HCT116 (cell line): ENCODE measurements at regions not wholly inside any gene's neighbourhood (a gene's known extent, or its start where the extent isn't known, plus 50 kb on each side); places are given as distances from the start of the nearest gene placed in this dataset.

ENCODE experiments used
- ATAC-seq: fragments of 200-7000 bp; cut with Tn5 transposase; 2 replicates; pipeline ENCODE4 v1.9.1; 2020; ENCODE audit warnings: mild to moderate bottlenecking, moderate library complexity
- BruUV-seq: library from RNA; stranded (reverse); fragments of 400-500 nt; replicated peaks from 2 replicates; lab custom pipeline; 2021; lab: Mats Ljungman, UMichigan
- CTCF ChIA-PET: fragments of 300-600 bp; sonication (Branson Sonifier 250); formaldehyde crosslinking; loops from one replicate; lab custom pipeline; 2021; ENCODE audit warnings: antibody characterized with exemption; lab: Charles Lee
- POLR2A ChIA-PET: fragments of 300-600, 350-600 bp; sonication (Branson Sonifier 250); formaldehyde crosslinking; loops from one replicate; lab custom pipeline; 2021; ENCODE audit warnings: antibody characterized with exemption; lab: Charles Lee
- RAD21 ChIA-PET, 2 experiments: fragments of 300-600 bp; sonication (Branson Sonifier 250); formaldehyde crosslinking; loops; one replicate each; lab custom pipeline; 2023; ENCODE audit warnings: low total read pairs in 2 of 2; ENCODE audit not compliant: uncharacterized antibody in 2 of 2, unreplicated experiment in 2 of 2, low non-redundant PET in 1 of 2; lab: Charles Lee
- DNase-seq: peaks from one replicate; pipeline ENCODE4 v3.0.0-alpha.2; 2010; ENCODE audit warnings: low read depth, low spot score
- H2AFZ ChIP-seq: fragments of 200-600 bp; shearing (Covaris generic), sonication (generic); 2 replicates; pipeline ENCODE4 v1.6.1; 2017; ENCODE audit warnings: low read depth, mixed run types, mixed read lengths, antibody characterized with exemption, low read length; ENCODE audit not compliant: poor library complexity, severe bottlenecking
- H3K27ac ChIP-seq: 2 replicates; pipeline ENCODE4 v1.5.1; 2012; ENCODE audit warnings: low read depth, low read length
- H3K27me3 ChIP-seq: fragments of 200-600 bp; sonication (generic); 2 replicates; pipeline ENCODE4 v1.6.1; 2016; ENCODE audit warnings: mixed run types, low read length, mixed read lengths; ENCODE audit not compliant: insufficient read depth
- H3K36me3 ChIP-seq, 2 experiments: fragments of 200-500 bp in 1 of 2; fragments of 200-600 bp in 1 of 2; sonication (Bioruptor generic) in 1 of 2; sonication (generic) in 1 of 2; 2 replicates each; pipeline versions ENCODE4 v1.5.1 to v1.6.1; 2014 to 2016; ENCODE audit warnings: low read length in 2 of 2, inconsistent platforms in 1 of 2, mixed read lengths in 1 of 2, mixed run types in 1 of 2; ENCODE audit not compliant: insufficient read depth in 2 of 2, control insufficient read depth in 1 of 2
- H3K4me1 ChIP-seq, 2 experiments: fragments of 200-600 bp in 1 of 2; sonication (generic) in 1 of 2; 2 replicates each; pipeline versions ENCODE4 v1.5.1 to v1.6.1; 2012 to 2017; ENCODE audit warnings: low read length in 2 of 2, inconsistent platforms in 1 of 2, mild to moderate bottlenecking in 1 of 2, mixed read lengths in 1 of 2, mixed run types in 1 of 2, moderate library complexity in 1 of 2; ENCODE audit not compliant: insufficient read depth in 2 of 2, control insufficient read depth in 1 of 2
- H3K4me2 ChIP-seq: fragments of 200-600 bp; sonication (generic); 2 replicates; pipeline ENCODE4 v1.6.1; 2017; ENCODE audit warnings: mixed run types, low read length, mixed read lengths
- H3K4me3 ChIP-seq, 2 experiments: fragments of 200-600 bp in 1 of 2; sonication (generic) in 1 of 2; replicated peaks in 1 of 2; 2 replicates each; pipeline ENCODE4 v1.5.1; 2011 to 2016; ENCODE audit warnings: low read length in 2 of 2, control low read depth in 1 of 2, low read depth in 1 of 2, mild to moderate bottlenecking in 1 of 2, mixed read lengths in 1 of 2, mixed run types in 1 of 2
- H3K79me2 ChIP-seq: fragments of 200-600 bp; sonication (generic); 2 replicates; pipeline ENCODE4 v1.6.1; 2017; ENCODE audit warnings: mild to moderate bottlenecking, mixed run types, low read length, moderate library complexity, mixed read lengths; ENCODE audit not compliant: insufficient read depth
- H3K9ac ChIP-seq: fragments of 200-600 bp; sonication (generic); 2 replicates; pipeline ENCODE4 v1.6.1; 2016; ENCODE audit warnings: low read length, mixed read lengths
- H3K9me2 ChIP-seq: fragments of 200-600 bp; sonication (generic), shearing (Covaris generic); 2 replicates; pipeline ENCODE4 v1.6.1; 2017; ENCODE audit warnings: mixed run types, mild to moderate bottlenecking, moderate library complexity; ENCODE audit not compliant: insufficient read depth
- H3K9me3 ChIP-seq, 2 experiments: fragments of 200-500 bp in 1 of 2; fragments of 200-600 bp in 1 of 2; sonication (Bioruptor generic) in 1 of 2; sonication (generic) in 1 of 2; 2 replicates each; pipeline ENCODE4 v1.6.1; 2014 to 2017; ENCODE audit warnings: low read length in 2 of 2, mixed read lengths in 2 of 2, inconsistent platforms in 1 of 2, low read depth in 1 of 2, mild to moderate bottlenecking in 1 of 2, mixed run types in 1 of 2, moderate library complexity in 1 of 2; ENCODE audit not compliant: control insufficient read depth in 1 of 2, insufficient read depth in 1 of 2
- H4K20me1 ChIP-seq: fragments of 200-600 bp; sonication (generic), shearing (Covaris generic); 2 replicates; pipeline ENCODE4 v1.6.1; 2017; ENCODE audit warnings: mixed run types, mild to moderate bottlenecking, moderate library complexity; ENCODE audit not compliant: insufficient read depth
- CTCF ChIP-seq, 3 experiments: fragments of 200-600 bp in 1 of 3; sonication (generic) in 1 of 3; IDR thresholded peaks in 2 of 3; conservative IDR thresholded peaks in 1 of 3; 2 replicates each; pipeline ENCODE4 v1.5.1; 2012 to 2017; ENCODE audit warnings: low read depth in 2 of 3, low read length in 2 of 3, antibody characterized with exemption in 1 of 3, borderline replicate concordance in 1 of 3, control low read depth in 1 of 3, mild to moderate bottlenecking in 1 of 3, mixed read lengths in 1 of 3, mixed run types in 1 of 3, moderate library complexity in 1 of 3; ENCODE audit not compliant: insufficient read depth in 1 of 3
- EZH2 ChIP-seq: fragments of 200-600 bp; sonication (generic); IDR thresholded peaks from 2 replicates; pipeline ENCODE4 v1.6.1; 2017; ENCODE audit warnings: antibody characterized with exemption, mixed run types
- MAX ChIP-seq: IDR thresholded peaks from 2 replicates; pipeline ENCODE4 v1.6.1; 2012
- POLR2AphosphoS5 ChIP-seq: IDR thresholded peaks from 2 replicates; pipeline ENCODE4 v1.6.1; 2011; ENCODE audit warnings: mild to moderate bottlenecking, low read depth, low read length, moderate library complexity
- RAD21 ChIP-seq: IDR thresholded peaks from 2 replicates; pipeline ENCODE4 v1.6.1; 2012; ENCODE audit warnings: low read depth, mild to moderate bottlenecking
- SIN3A ChIP-seq: IDR thresholded peaks from 2 replicates; pipeline ENCODE4 v1.6.1; 2012; ENCODE audit warnings: low read depth
- SP1 ChIP-seq: IDR thresholded peaks from 2 replicates; pipeline ENCODE4 v1.6.1; 2012; ENCODE audit warnings: low read depth
- TCF7L2 ChIP-seq: IDR thresholded peaks from 2 replicates; pipeline ENCODE4 v1.7.0; 2011; ENCODE audit warnings: borderline replicate concordance, inconsistent platforms; ENCODE audit not compliant: insufficient read depth, insufficient read length; ENCODE audit errors: extremely low read depth
- ZFX ChIP-seq: fragments of 450-650 bp; IDR thresholded peaks from 2 replicates; pipeline ENCODE4 v1.6.1; 2017
- intact Hi-C: fragments of 100-400 bp; cut with micrococcal nuclease; formaldehyde crosslinking; loops from 2 replicates; pipeline ENCODE4 v1.10.0; 2022

GRCh38 chr10:4280461-4281189 is 495.6 kb upstream of the KLF6 start (continued):
- TF ChIP-seq CTCF (IDR thresholded peaks at IDR 0.05 in 2 of 3, conservative IDR thresholded peaks at IDR 0.05 in 1 of 3; ENCODE audit: borderline replicate concordance in 1 of 3, insufficient read depth in 1 of 3, low read depth in 2 of 3, low read length in 2 of 3) (no peak), ZFX (no peak)

GRCh38 chr10:4279655-4280054 is 494.6 kb upstream of the KLF6 start:
- Histone ChIP-seq H3K9me2 (no peaks in the 10 kb centered on the region), H3K36me3 (no peaks in the 10 kb centered on the region), H3K9ac (no peak overlapping the region), H3K27me3 (no peaks in the 10 kb centered on the region), H2AFZ (peak overlapping the region; percentile 69), H4K20me1 (no peaks in the 10 kb centered on the region), H3K79me2 (no peaks in the 10 kb centered on the region), H3K4me3 (no peak overlapping the region), H3K4me1 (peaks cover 9 to 22% of the 10 kb centered on the region in 2 experiments; a peak in 3 of 4 replicates), H3K9me3 (no peaks in the 10 kb centered on the region), H3K4me2 (no peak overlapping the region), H3K27ac (no peak overlapping the region)
- ChIA-PET CTCF (no interaction called here), POLR2A (no interaction called here), RAD21 (no interaction called here)
- ATAC-seq = no peak
- intact Hi-C loops = no loop called here
- no peak for TF ChIP-seq ZFX
- no peak for TF ChIP-seq MAX
- no peak for TF ChIP-seq TCF7L2
- TF ChIP-seq SP1 = no peak
- no peak for TF ChIP-seq EZH2
- TF ChIP-seq POLR2AphosphoS5 = no peak
- TF ChIP-seq SIN3A = no peak
- no peak for TF ChIP-seq RAD21
- no TSS peak for BruUV-seq
- no peak for DNase-seq
